Neural progenitor cell (in vitro differentiated cells): ENCODE measurements at regions not wholly inside any gene's neighbourhood (a gene's known extent, or its start where the extent isn't known, plus 50 kb on each side); places are given as distances from the start of the nearest gene placed in this dataset.

Source experiments
- DNase-seq: peaks from one replicate; pipeline ENCODE4 v3.0.0-alpha.2; 2016; ENCODE audit warnings: low spot score
- H2AFZ ChIP-seq: fragments of 200-600 bp; sonication (generic); replicated peaks from 2 replicates; pipeline ENCODE4 v1.6.1; 2016; ENCODE audit warnings: antibody characterized with exemption
- H3F3A ChIP-seq: fragments of 200-600 bp; sonication (generic); 2 replicates; pipeline ENCODE4 v1.6.1; 2016; ENCODE audit warnings: antibody characterized with exemption, low read depth
- H3K27ac ChIP-seq: fragments of 200-600 bp; sonication (generic); 2 replicates; pipeline ENCODE4 v1.5.1; 2016; ENCODE audit warnings: mild to moderate bottlenecking
- H3K27me3 ChIP-seq: fragments of 200-600 bp; sonication (generic); 2 replicates; pipeline ENCODE4 v1.6.1; 2016; ENCODE audit warnings: mild to moderate bottlenecking, moderate library complexity
- H3K36me3 ChIP-seq: fragments of 200-600 bp; sonication (generic); 2 replicates; pipeline ENCODE4 v1.5.1; 2016
- H3K4me1 ChIP-seq: fragments of 200-600 bp; sonication (generic); 2 replicates; pipeline ENCODE4 v1.6.1; 2016; ENCODE audit warnings: mixed run types
- H3K4me2 ChIP-seq: fragments of 200-600 bp; sonication (generic); 2 replicates; pipeline ENCODE4 v1.6.1; 2016
- H3K4me3 ChIP-seq: fragments of 200-600 bp; sonication (generic); 2 replicates; pipeline ENCODE4 v1.5.1; 2016
- H3K79me2 ChIP-seq: fragments of 200-600 bp; sonication (generic); 2 replicates; pipeline ENCODE4 v1.6.1; 2016; ENCODE audit warnings: low read depth
- H3K9ac ChIP-seq: fragments of 200-600 bp; sonication (generic); 2 replicates; pipeline ENCODE4 v1.6.1; 2016
- H3K9me3 ChIP-seq: fragments of 200-600 bp; sonication (generic); 2 replicates; pipeline ENCODE4 v1.5.1; 2016; ENCODE audit warnings: low read depth
- H4K20me1 ChIP-seq: fragments of 200-600 bp; sonication (generic); 2 replicates; pipeline ENCODE4 v1.6.1; 2016; ENCODE audit warnings: low read depth
- H3K27ac Mint-ChIP-seq: 3 replicates; pipeline ENCODE4 v1.8.0; 2021; ENCODE audit warnings: mixed read lengths
- H3K27me3 Mint-ChIP-seq: 2 replicates; pipeline ENCODE4 v1.8.0; 2022; ENCODE audit warnings: low read depth, mild to moderate bottlenecking, inconsistent platforms, moderate library complexity, mixed read lengths; ENCODE audit not compliant: insufficient read depth
- H3K36me3 Mint-ChIP-seq: 3 replicates; pipeline ENCODE4 v1.8.0; 2021; ENCODE audit warnings: mixed read lengths
- H3K4me1 Mint-ChIP-seq: 3 replicates; pipeline ENCODE4 v1.8.0; 2021; ENCODE audit warnings: mixed read lengths
- H3K4me3 Mint-ChIP-seq: 3 replicates; pipeline ENCODE4 v1.8.0; 2021; ENCODE audit warnings: mild to moderate bottlenecking, moderate library complexity, mixed read lengths
- H3K9me3 Mint-ChIP-seq: 3 replicates; pipeline ENCODE4 v1.8.0; 2020; ENCODE audit warnings: mixed read lengths
- EZH2 ChIP-seq: fragments of 200-600 bp; sonication (generic); IDR thresholded peaks from 2 replicates; pipeline ENCODE4 v1.6.1; 2017; ENCODE audit warnings: antibody characterized with exemption, mild to moderate bottlenecking, moderate library complexity
- EZH2phosphoT487 ChIP-seq: fragments of 200-600 bp; sonication (generic); IDR thresholded peaks from 2 replicates; pipeline ENCODE4 v1.6.1; 2017; ENCODE audit warnings: antibody characterized with exemption
- TF ChIP-seq, protein P1 (sequence below): fragments of 200-600 bp; sonication (generic); IDR thresholded peaks from 2 replicates; pipeline ENCODE4 v1.5.1; 2017; ENCODE audit warnings: antibody characterized with exemption, mild to moderate bottlenecking

DNA sequence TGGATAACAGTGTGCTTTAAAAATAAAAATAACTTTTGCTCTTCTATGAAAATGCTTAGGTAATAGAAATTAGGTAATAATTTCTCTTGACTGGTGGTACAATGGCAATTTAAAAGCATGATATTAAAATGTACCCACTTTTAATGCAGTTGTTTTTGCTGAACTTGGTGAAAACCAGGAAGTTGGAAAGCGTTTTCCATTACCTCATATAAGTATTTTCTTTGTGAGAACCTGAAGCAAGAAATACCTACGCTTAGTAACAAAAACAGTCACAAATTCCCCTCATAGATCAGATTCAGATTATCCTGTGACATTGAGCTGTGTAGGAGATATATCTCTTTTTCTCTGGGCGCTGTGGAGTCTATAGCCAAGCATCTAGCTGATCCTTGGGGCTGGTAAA lies 689.0 kb upstream of the FZD8 start:
- H3K4me1 Mint-ChIP-seq, result no peaks in the 10 kb centered on the region
- H3K4me3 ChIP-seq, result no peak overlapping the region

GRCh38 chr10:36325815-36326214 lies 683.7 kb upstream of the FZD8 start:
- H3K4me1 Mint-ChIP-seq, result no peaks in the 10 kb centered on the region

More for the DNA sequence above, 689.0 kb upstream of the FZD8 start:
- no peaks in the 10 kb centered on the region for H3F3A ChIP-seq
- Mint-ChIP-seq H3K36me3 (no peaks in the 10 kb centered on the region), H3K4me3 (no peak overlapping the region), H3K9me3 (no peaks in the 10 kb centered on the region), H3K27ac (no peak overlapping the region), H3K27me3 (no peaks in the 10 kb centered on the region)
- H2AFZ ChIP-seq, result no peak overlapping the region
- no peaks in the 10 kb centered on the region for H3K79me2 ChIP-seq
- H3K9me3 ChIP-seq, result no peaks in the 10 kb centered on the region
- H3K27ac ChIP-seq, result no peak overlapping the region
- no peaks in the 10 kb centered on the region for H3K27me3 ChIP-seq
- DNase-seq, result no peak
- no peaks in the 10 kb centered on the region for H4K20me1 ChIP-seq
- no peak overlapping the region for H3K9ac ChIP-seq
- H3K36me3 ChIP-seq, result no peaks in the 10 kb centered on the region
- no peak for TF ChIP-seq EZH2phosphoT487
- TF ChIP-seq, protein P1, sequence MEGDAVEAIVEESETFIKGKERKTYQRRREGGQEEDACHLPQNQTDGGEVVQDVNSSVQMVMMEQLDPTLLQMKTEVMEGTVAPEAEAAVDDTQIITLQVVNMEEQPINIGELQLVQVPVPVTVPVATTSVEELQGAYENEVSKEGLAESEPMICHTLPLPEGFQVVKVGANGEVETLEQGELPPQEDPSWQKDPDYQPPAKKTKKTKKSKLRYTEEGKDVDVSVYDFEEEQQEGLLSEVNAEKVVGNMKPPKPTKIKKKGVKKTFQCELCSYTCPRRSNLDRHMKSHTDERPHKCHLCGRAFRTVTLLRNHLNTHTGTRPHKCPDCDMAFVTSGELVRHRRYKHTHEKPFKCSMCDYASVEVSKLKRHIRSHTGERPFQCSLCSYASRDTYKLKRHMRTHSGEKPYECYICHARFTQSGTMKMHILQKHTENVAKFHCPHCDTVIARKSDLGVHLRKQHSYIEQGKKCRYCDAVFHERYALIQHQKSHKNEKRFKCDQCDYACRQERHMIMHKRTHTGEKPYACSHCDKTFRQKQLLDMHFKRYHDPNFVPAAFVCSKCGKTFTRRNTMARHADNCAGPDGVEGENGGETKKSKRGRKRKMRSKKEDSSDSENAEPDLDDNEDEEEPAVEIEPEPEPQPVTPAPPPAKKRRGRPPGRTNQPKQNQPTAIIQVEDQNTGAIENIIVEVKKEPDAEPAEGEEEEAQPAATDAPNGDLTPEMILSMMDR, result no peak
- no peak for TF ChIP-seq EZH2
- no peak overlapping the region for H3K4me2 ChIP-seq
- no peaks in the 10 kb centered on the region for H3K4me1 ChIP-seq

GRCh38 chr10:36324831-36325230 lies 682.7 kb upstream of the FZD8 start:
- H3K27ac Mint-ChIP-seq, result no peak overlapping the region
- no peaks in the 10 kb centered on the region for H3K79me2 ChIP-seq
- H2AFZ ChIP-seq, result no peak overlapping the region
- H3K36me3 Mint-ChIP-seq, result no peaks in the 10 kb centered on the region
- H3K9me3 Mint-ChIP-seq, result no peaks in the 10 kb centered on the region
- no peaks in the 10 kb centered on the region for H3K4me1 Mint-ChIP-seq
- no peak for DNase-seq
- H3K4me2 ChIP-seq, result no peak overlapping the region
- H3K4me1 ChIP-seq, result no peaks in the 10 kb centered on the region
- no peak overlapping the region for H3K9ac ChIP-seq
- H3F3A ChIP-seq, result no peaks in the 10 kb centered on the region
- H3K27me3 Mint-ChIP-seq, result peaks cover 2% of the 10 kb centered on the region
- no peaks in the 10 kb centered on the region for H3K9me3 ChIP-seq
- no peaks in the 10 kb centered on the region for H3K36me3 ChIP-seq
- H3K27me3 ChIP-seq, result no peaks in the 10 kb centered on the region
- TF ChIP-seq EZH2 (no peak), EZH2phosphoT487 (no peak)
- TF ChIP-seq, protein P1, result no peak
- no peak overlapping the region for H3K27ac ChIP-seq
- no peak overlapping the region for H3K4me3 Mint-ChIP-seq
- H4K20me1 ChIP-seq, result no peaks in the 10 kb centered on the region
- no peak overlapping the region for H3K4me3 ChIP-seq

More at GRCh38 chr10:36325815-36326214, 683.7 kb upstream of the FZD8 start:
- H3K4me3 Mint-ChIP-seq, result no peak overlapping the region
- Histone ChIP-seq H3F3A (no peaks in the 10 kb centered on the region), H3K27me3 (no peaks in the 10 kb centered on the region), H3K4me3 (no peak overlapping the region), H3K9ac (no peak overlapping the region), H3K4me1 (no peaks in the 10 kb centered on the region), H3K79me2 (no peaks in the 10 kb centered on the region), H4K20me1 (no peaks in the 10 kb centered on the region), H3K27ac (no peak overlapping the region), H3K9me3 (no peaks in the 10 kb centered on the region), H3K4me2 (no peak overlapping the region), H2AFZ (no peak overlapping the region), H3K36me3 (no peaks in the 10 kb centered on the region)
- no peak for DNase-seq
- TF ChIP-seq EZH2, result no peak
- no peak for TF ChIP-seq EZH2phosphoT487
- TF ChIP-seq, protein P1, result no peak
- H3K27ac Mint-ChIP-seq, result no peak overlapping the region
- peaks cover 2% of the 10 kb centered on the region for H3K27me3 Mint-ChIP-seq
- no peaks in the 10 kb centered on the region for H3K9me3 Mint-ChIP-seq
- H3K36me3 Mint-ChIP-seq, result no peaks in the 10 kb centered on the region
